IMR-90 (cell line): ENCODE measurements at regions not wholly inside any gene's neighbourhood (a gene's known extent, or its start where the extent isn't known, plus 50 kb on each side); places are given as distances from the start of the nearest gene placed in this dataset.

Source experiments
- BHLHE40 ChIP-seq: fragments of 150-350 bp; IDR thresholded peaks from 2 replicates; pipeline ENCODE4 v1.6.1; 2016; ENCODE audit warnings: mild to moderate bottlenecking, low read depth, low read length
- CHD1 ChIP-seq: IDR thresholded peaks from 2 replicates; pipeline ENCODE4 v1.6.1; 2012; ENCODE audit warnings: low read depth, low read length, improper control_type of control experiment
- CTCF ChIP-seq: conservative IDR thresholded peaks from 2 replicates; pipeline ENCODE4 v1.5.1; 2012; ENCODE audit warnings: mild to moderate bottlenecking, low read depth, low read length, improper control_type of control experiment
- ELK1 ChIP-seq: fragments of 150-350 bp; IDR thresholded peaks from 2 replicates; pipeline ENCODE4 v1.6.1; 2016; ENCODE audit warnings: low read depth, mild to moderate bottlenecking, low read length, moderate library complexity, borderline replicate concordance
- FOS ChIP-seq: fragments of 150-350 bp; IDR thresholded peaks from 2 replicates; pipeline ENCODE4 v1.6.1; 2016; ENCODE audit warnings: low read depth, low read length
- MAFK ChIP-seq: IDR thresholded peaks from 2 replicates; pipeline ENCODE4 v1.6.1; 2012; ENCODE audit warnings: low read depth, low read length, improper control_type of control experiment
- MXI1 ChIP-seq: IDR thresholded peaks from 2 replicates; pipeline ENCODE4 v1.6.1; 2012; ENCODE audit warnings: low read depth, mild to moderate bottlenecking, low read length, moderate library complexity, borderline replicate concordance
- POLR2A ChIP-seq: IDR thresholded peaks from 2 replicates; pipeline ENCODE4 v1.6.1; 2012; ENCODE audit warnings: mild to moderate bottlenecking, low read depth, low read length
- RCOR1 ChIP-seq: IDR thresholded peaks from 2 replicates; pipeline ENCODE4 v1.6.1; 2012; ENCODE audit warnings: mild to moderate bottlenecking, low read length, improper control_type of control experiment; ENCODE audit not compliant: insufficient replicate concordance
- SMC3 ChIP-seq: fragments of 150-350 bp; IDR thresholded peaks from 2 replicates; pipeline ENCODE4 v1.6.1; 2016; ENCODE audit warnings: low read depth, mild to moderate bottlenecking, antibody characterized with exemption, low read length, moderate library complexity

- TF ChIP-seq CTCF (no peak), MXI1 (no peak), POLR2A (no peak), FOS (no peak), MAFK (no peak), RCOR1 (no peak), SMC3 (no peak), CHD1 (no peak), ELK1 (no peak), BHLHE40 (no peak)
These were observed 328.1 kb downstream of the HGF start for GRCh38 chr7:81441750-81442149.
